Esophagus muscularis mucosa (tissue), 4 donors: ENCODE measurements at regions not wholly inside any gene's neighbourhood (a gene's known extent, or its start where the extent isn't known, plus 50 kb on each side); places are given as distances from the start of the nearest gene placed in this dataset.

Experiments used
- DNase-seq: peaks from one replicate; pipeline ENCODE4 v3.0.0-alpha.2; 2017; ENCODE audit errors: extremely low spot score
- H3K27ac ChIP-seq, 4 donors: fragments of 200-600 bp; sonication (generic); replicated peaks in 1 of 4; 1 replicate in 3 of 4; 2 replicates in 1 of 4; pipeline ENCODE4 v1.5.1; 2016 to 2019; ENCODE audit warnings: mild to moderate bottlenecking in 1 of 4
- H3K27me3 ChIP-seq, 4 donors: fragments of 200-600 bp; sonication (generic); one replicate each; pipeline versions ENCODE4 v1.5.1 to v1.6.0; 2016 to 2019
- H3K36me3 ChIP-seq, 4 donors: fragments of 200-600 bp; sonication (generic); one replicate each; pipeline ENCODE4 v1.5.1; 2016 to 2019
- H3K4me1 ChIP-seq, 4 donors: fragments of 200-600 bp; sonication (generic); one replicate each; pipeline ENCODE4 v1.5.1; 2016 to 2019
- H3K4me3 ChIP-seq, 4 donors: fragments of 200-600 bp; sonication (generic); 1 replicate in 2 of 4; 2 replicates in 2 of 4; pipeline ENCODE4 v1.5.1; 2016 to 2019; ENCODE audit warnings: mild to moderate bottlenecking in 4 of 4, moderate library complexity in 1 of 4
- H3K9me3 ChIP-seq, 4 donors: fragments of 200-600 bp; sonication (generic); 1 replicate in 3 of 4; 2 replicates in 1 of 4; pipeline ENCODE4 v1.5.1; 2016 to 2019
- EP300 ChIP-seq: sonication (generic); formaldehyde crosslinking; IDR thresholded peaks from one replicate; pipeline ENCODE4 v1.6.1; 2017; ENCODE audit warnings: antibody characterized with exemption
- POLR2A ChIP-seq: fragments of 450-650 bp; IDR thresholded peaks from one replicate; pipeline ENCODE4 v1.6.1; 2017; ENCODE audit warnings: antibody characterized with exemption, moderate library complexity, mild to moderate bottlenecking, low read depth
- POLR2AphosphoS5 ChIP-seq, 2 donors: sonication (generic); formaldehyde crosslinking; IDR thresholded peaks; one replicate each; pipeline ENCODE4 v1.6.1; 2017; ENCODE audit warnings: antibody characterized with exemption in 2 of 2
- WGBS: methylation state at CpG from one replicate; pipeline ENCODE4 v1.1.5; 2018; 5-methylcytosine and 5-hydroxymethylcytosine counted together
- intact Hi-C: fragments of 100-400 bp; cut with DNase I; formaldehyde crosslinking; loops from one replicate; pipeline ENCODE4 v1.15.1; 2023
- TF ChIP-seq, protein P1 (sequence below), 3 experiments: fragments of 200-600 bp in 2 of 3; fragments of 450-650 bp in 1 of 3; sonication (generic) in 2 of 3; IDR thresholded peaks; one replicate each; pipeline ENCODE4 v1.5.1; 2017 to 2019; ENCODE audit warnings: antibody characterized with exemption in 3 of 3, mild to moderate bottlenecking in 2 of 3, moderate library complexity in 1 of 3

DNA sequence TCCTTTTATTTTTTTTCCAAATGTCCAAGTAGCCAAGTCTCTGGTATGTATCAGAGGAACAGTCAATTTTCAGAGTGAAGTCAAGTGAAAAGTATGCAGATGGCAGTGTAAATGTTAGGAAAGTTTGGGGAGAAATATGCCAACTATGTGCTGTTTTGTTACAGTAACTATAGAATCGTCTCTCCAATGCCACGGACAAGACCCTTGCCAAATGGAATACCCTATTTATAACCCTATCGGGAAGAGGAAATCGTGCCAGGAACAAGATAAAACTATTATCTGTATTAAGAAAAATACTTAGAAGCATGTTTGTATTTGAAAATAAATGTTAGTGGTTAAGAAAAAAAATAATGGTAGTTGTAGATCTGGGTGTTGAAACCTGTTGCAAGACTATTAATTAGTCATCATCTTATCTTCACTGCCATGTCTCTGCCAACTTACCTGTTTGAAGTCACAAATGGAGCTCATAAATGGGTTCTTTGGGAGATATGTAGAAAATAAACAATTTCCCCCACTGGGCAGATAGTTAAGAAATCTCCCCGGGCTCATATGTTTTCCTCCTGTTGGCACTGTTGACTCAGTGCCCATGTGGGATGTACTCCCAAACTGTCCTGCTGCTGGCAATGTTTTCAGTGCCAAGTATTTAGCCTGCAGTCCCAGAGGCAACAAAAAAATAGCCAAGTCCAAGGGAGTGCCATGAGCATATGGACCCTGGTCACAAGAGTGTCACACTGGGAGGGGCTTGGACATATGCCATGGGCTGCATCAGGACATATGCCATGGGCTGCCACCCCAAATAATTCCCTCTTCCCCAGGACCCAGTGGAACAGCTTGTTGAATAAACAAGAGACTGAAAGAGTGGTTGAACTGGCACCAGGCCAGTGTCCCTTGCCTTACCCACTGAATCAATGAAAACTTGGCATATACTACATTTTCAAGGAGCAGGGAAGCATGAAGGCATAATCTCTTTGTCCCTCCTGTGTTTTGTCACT, 366.9 kb downstream of the OSR1 start:
- Histone ChIP-seq H3K36me3 (no peaks in the 10 kb centered on the region), H3K9me3 (no peaks in the 10 kb centered on the region), H3K4me3 (no peak overlapping the region), H3K4me1 (peaks cover 16 to 43% (median 36%) of the 10 kb centered on the region in 4 donors), H3K27ac (peak overlapping the region in 3 of 4 donors; percentile 16 to 36 (median 28)), H3K27me3 (no peaks in the 10 kb centered on the region)
- 43% methylated on average over 5 of the region's 5 CpGs for WGBS
- TF ChIP-seq POLR2AphosphoS5 (IDR thresholded peaks at IDR 0.05): peak in 1 of 2 donors; percentile 11
- TF ChIP-seq, protein P1, sequence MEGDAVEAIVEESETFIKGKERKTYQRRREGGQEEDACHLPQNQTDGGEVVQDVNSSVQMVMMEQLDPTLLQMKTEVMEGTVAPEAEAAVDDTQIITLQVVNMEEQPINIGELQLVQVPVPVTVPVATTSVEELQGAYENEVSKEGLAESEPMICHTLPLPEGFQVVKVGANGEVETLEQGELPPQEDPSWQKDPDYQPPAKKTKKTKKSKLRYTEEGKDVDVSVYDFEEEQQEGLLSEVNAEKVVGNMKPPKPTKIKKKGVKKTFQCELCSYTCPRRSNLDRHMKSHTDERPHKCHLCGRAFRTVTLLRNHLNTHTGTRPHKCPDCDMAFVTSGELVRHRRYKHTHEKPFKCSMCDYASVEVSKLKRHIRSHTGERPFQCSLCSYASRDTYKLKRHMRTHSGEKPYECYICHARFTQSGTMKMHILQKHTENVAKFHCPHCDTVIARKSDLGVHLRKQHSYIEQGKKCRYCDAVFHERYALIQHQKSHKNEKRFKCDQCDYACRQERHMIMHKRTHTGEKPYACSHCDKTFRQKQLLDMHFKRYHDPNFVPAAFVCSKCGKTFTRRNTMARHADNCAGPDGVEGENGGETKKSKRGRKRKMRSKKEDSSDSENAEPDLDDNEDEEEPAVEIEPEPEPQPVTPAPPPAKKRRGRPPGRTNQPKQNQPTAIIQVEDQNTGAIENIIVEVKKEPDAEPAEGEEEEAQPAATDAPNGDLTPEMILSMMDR (IDR thresholded peaks at IDR 0.05): no peak
- no peak for TF ChIP-seq POLR2A
- TF ChIP-seq EP300: no peak
- DNase-seq: no peak
- intact Hi-C loops: no loop called here

DNA sequence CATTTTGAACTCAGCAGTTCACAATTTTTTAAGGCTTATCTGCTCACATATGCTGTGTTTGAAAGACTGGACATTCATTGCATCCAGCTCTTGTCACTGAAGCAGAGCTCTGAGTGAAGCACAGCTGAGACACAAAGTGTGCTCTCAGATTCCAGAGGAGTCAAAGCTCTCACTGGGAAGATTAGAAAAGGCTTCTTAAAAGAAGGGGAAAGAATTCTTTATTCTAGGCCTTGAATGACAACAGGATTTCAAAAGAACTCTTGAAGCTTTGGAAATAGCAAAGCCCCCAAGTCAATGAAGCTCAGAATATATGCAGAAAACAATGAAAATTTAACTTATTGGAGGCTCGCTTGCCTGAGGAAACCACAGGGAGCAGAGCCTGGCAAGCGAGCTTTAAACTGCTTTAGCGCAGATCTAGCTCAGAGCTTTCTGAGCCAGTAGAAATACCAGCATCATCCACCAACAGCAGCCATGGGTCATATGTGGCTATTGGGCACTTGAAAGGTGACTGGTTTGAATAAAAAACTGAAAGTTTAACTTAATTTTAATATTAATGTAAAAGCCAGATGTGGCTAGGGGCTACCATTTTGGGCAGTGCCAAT, 369.7 kb downstream of the OSR1 start:
- no peaks in the 10 kb centered on the region for H3K36me3 ChIP-seq
- no peaks in the 10 kb centered on the region for H3K9me3 ChIP-seq
- intact Hi-C loops: loop anchor here (5.0 to 10.0 kb wide), 2 partner anchors 374 to 464 kb away; no protein-coding TSS in a partner anchor
- TF ChIP-seq, protein P1 (IDR thresholded peaks at IDR 0.05): no peak
- TF ChIP-seq POLR2AphosphoS5 (IDR thresholded peaks at IDR 0.05): no peak
- peaks cover 16 to 43% (median 36%) of the 10 kb centered on the region in 4 donors for H3K4me1 ChIP-seq
- WGBS: 98% methylated on average over 3 of the region's 3 CpGs
- H3K27ac ChIP-seq: peak overlapping the region; percentile 22 to 50 (median 34)
- H3K27me3 ChIP-seq: no peaks in the 10 kb centered on the region
- no peak for DNase-seq
- H3K4me3 ChIP-seq: no peak overlapping the region

DNA sequence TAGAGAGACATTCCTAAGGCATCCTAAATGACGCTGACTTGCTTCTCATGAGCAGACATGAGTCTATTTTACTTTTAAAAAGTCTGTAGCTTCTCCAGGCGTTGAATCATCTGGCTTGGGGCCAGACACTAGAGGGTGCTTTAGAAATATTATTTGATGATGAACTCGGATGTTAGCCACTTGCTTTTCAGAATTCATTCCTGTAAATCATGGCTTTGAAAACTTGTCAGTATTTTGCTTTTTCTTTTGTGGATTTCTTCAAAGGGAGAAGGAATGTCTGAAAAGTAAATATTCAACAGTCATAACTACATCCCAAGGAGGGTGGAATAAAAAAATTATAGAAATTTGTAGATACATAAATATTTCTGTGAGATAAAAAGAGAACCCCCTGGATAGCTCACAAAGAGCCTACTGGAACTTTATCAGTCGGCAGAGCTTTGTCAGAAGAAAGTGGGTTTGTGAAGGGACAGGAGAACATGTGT, 370.8 kb downstream of the OSR1 start:
- WGBS: 12% methylated on average over 4 of the region's 4 CpGs
- no peaks in the 10 kb centered on the region for H3K36me3 ChIP-seq
- no peaks in the 10 kb centered on the region for H3K9me3 ChIP-seq

DNA sequence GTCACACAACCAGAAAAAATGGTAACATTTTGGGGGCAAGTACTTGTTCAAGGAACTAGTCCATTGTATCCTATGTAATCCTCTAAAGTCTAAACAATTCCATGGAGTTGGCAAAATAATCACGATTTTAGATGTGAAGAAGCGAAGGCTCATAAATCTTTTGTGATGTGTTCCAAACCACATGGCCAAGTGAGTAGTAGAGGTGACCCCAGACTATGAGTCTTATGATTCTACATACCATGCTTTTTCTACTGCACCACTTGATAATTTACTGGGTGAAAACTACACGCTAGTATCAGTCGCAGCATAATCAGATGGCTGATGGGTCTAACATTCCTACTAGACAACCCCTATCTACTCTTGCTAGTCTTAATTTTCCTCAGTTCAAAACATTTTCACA, 371.4 kb downstream of the OSR1 start:
- Histone ChIP-seq H3K9me3 (no peaks in the 10 kb centered on the region), H3K27ac (peak overlapping the region; percentile 11 to 42 (median 36)), H3K4me1 (peaks cover 15 to 39% (median 35%) of the 10 kb centered on the region in 4 donors), H3K36me3 (no peaks in the 10 kb centered on the region), H3K4me3 (no peak overlapping the region), H3K27me3 (no peaks in the 10 kb centered on the region)
- DNase-seq: no peak
- intact Hi-C loops: loop anchor here (5.0 to 10.0 kb wide), 2 partner anchors 375 to 462 kb away; no protein-coding TSS in a partner anchor
- 71% methylated on average over 4 of the region's 4 CpGs for WGBS
- TF ChIP-seq, protein P1 (IDR thresholded peaks at IDR 0.05): no peak
- TF ChIP-seq POLR2AphosphoS5 (IDR thresholded peaks at IDR 0.05): no peak
- TF ChIP-seq POLR2A: no peak
- TF ChIP-seq EP300: no peak

More for the DNA sequence above, 370.8 kb downstream of the OSR1 start:
- Histone ChIP-seq H3K27me3 (no peaks in the 10 kb centered on the region), H3K27ac (peak overlapping the region; percentile 11 to 42 (median 36)), H3K4me1 (peaks cover 16 to 43% (median 36%) of the 10 kb centered on the region in 4 donors), H3K4me3 (no peak overlapping the region)
- intact Hi-C loops: loop anchor here (5.0 to 10.0 kb wide), 2 partner anchors 375 to 463 kb away; no protein-coding TSS in a partner anchor
- DNase-seq: peak; percentile 94
- TF ChIP-seq EP300: no peak
- TF ChIP-seq, protein P1 (IDR thresholded peaks at IDR 0.05): peak; percentile 36 to 50 (median 43)
- no peak for TF ChIP-seq POLR2A
- peak in 1 of 2 donors; percentile 67 for TF ChIP-seq POLR2AphosphoS5 (IDR thresholded peaks at IDR 0.05)
